HG02938 (cell line): ENCODE measurements at regions not wholly inside any gene's neighbourhood (a gene's known extent, or its start where the extent isn't known, plus 50 kb on each side); places are given as distances from the start of the nearest gene placed in this dataset.
"Not testable (repeated sequence)": the region's sequence is repeated elsewhere in the genome, so short reads cannot be mapped to it uniquely, and the experiment has no call there.

Experiments used
- ATAC-seq: cut with Tn5 transposase; IDR thresholded peaks from one replicate; pipeline ENCODE4 v1.9.1; 2021; ENCODE audit warnings: mild to moderate bottlenecking, moderate library complexity; ENCODE audit not compliant: unreplicated experiment

DNA sequence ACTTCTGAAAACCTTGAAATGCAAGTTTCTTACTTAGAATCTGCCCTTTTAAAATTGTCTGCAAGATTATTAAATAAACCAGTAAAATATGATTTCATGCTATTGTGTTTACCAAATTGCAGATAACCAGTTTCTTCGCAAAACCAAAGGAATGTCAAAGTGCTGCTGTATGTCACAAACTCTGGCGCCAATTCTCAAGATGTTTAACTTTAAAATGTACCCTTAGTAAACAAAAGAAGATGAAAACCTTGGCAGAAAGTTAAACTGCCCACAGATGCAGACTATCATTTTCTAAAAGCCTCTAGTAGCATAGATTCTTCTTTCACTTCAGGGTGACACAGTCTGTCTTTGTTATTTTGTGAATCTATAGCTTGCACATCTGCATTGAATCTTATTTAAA lies 189.2 kb downstream of the SLITRK6 start:
- ATAC-seq = no peak

DNA sequence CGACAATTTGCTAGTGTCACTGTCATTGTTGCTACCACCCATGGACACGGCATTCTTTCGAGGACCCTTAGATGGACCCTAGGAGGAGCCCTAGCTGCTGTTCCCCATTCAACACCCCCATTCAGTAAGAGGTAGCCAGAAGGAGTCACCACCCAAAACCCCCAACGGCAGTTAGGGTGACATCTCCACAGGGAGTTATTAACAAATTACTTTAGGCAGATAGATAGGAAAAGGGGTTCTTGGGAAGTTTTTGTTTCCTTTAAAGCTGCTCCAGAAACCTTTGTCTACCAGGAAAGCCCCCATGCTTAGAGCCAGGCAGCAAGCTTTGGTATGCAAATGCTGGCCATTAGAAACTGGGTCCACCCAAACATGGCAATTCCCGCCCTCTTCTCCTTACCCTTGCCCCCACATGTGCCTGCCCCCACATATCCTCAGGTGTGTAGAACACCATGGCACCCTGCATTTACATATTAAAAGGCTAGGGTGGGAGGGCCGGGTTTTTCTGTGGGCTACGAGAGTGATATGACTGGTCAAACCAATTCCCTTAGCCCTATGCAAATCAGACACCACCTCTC lies 190.9 kb downstream of the SLITRK6 start:
- no peak for ATAC-seq

DNA sequence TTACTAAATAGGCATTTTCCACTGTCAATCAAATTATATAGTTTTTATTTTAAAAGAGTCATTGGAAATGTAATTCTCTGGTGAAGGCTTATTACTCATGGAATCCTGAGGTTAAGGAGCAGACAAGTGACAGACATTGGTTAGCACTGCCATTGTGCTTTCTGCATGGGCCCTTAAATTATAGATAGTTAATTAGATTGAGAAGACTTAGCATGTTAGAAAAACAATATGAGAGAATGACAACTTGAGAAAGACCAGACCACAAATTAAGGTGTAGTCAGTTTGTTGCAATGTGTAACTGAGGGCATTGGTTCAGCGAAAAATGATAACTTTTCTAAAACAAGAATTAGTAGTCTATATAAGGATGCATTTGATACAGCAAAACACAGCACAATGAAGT lies 195.5 kb downstream of the SLITRK6 start:
- no peak for ATAC-seq

DNA sequence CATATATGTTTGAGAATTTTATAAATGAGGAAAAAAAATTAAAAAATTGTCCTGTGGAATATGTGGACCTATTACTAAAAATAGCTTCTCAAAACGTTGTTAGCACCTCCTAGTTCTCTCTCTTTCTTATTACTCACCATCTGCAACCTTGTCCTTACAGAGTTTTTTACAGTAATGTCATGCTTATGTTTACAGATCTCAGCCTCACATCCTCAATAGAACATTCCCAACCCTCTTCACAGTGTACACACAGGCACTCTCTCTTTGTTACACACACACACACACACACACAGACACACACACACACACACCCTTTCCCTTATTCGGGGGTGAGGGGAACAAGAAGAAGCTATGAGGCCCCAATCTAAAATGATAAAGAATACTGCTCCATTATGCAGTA lies 197.7 kb downstream of the SLITRK6 start:
- no peak for ATAC-seq

DNA sequence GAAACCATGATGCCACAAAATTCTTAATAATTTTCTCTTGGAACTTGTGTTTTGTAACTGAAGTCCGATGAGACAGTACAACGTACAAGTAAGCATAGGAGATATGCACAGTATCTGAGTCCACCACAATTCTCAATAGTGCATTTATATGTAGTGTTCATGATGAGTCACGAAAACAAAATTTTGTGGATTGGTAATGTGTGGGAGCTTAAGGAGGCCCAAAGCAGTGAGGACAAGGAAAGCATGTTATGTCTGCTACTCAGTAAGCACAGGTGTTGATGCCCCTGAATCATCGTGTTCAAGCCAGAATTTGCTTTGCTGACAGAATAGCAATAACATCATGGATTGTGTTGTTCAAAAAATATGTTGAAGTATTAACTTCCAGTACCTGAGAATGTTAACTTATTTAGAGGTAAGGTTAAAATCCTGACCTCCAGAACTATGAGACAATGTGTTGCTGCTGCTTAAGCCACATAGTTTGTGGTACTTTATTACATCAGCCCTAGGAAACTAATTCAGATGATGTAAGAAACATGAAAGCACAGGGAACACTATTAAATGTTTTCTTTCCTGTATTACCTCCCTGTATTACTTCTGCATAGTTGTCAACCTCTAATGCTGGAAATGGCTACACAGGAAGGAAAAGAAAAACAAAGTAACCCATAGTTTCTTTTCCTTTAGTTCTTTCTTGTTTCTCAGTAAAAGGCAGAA lies 201.3 kb downstream of the SLITRK6 start:
- no peak for ATAC-seq

DNA sequence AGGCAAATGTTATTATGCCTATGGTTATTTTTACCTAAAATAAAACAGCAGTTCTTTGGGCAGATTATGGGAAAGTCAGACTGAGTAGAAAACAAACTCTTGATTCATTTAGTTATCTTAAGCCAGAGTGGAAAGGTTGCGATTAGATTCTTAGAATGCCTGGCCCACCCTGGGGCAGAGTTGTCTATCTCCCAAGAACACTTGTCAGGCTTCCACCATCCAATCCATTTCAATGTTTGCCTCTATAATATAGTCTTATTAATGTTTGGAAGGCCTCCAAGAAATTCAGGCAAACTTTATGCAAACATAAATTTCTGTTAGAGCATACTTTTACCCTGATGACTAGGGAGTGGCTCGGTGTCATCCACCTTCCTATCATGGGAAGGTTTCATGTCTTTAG lies 207.0 kb downstream of the SLITRK6 start:
- ATAC-seq = no peak

DNA sequence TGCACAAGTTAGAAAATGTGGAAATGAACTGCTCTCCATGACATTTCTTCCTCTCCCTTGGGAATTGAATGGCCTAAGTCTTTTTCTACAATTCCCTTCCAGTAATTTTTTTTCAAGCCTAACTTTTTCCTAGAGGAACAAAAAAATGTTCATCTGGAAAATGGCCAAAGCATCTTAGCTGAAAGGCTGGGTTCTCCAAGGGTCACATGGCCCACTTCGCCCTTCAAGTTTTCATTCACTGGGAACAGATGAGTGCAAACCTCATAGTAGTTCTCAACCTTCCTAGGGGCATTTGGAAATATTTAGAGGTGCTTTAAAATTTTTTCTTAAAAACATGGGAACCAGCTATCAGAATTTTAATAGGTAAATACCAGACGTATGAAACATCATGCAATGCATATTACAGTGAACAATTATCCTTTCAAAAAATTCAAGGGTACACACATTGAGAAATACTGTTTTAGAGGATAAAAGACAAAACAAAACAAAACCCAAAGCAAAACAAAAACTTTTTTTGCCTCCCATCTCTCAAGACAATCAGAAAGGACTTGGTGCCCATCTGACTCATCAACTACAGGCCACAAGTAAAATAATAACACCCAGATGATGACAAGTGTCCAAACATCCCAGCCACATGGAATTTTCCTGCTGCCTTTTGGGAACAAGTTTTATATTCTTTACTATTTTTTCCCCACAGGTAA lies 208.8 kb downstream of the SLITRK6 start:
- ATAC-seq = no peak

DNA sequence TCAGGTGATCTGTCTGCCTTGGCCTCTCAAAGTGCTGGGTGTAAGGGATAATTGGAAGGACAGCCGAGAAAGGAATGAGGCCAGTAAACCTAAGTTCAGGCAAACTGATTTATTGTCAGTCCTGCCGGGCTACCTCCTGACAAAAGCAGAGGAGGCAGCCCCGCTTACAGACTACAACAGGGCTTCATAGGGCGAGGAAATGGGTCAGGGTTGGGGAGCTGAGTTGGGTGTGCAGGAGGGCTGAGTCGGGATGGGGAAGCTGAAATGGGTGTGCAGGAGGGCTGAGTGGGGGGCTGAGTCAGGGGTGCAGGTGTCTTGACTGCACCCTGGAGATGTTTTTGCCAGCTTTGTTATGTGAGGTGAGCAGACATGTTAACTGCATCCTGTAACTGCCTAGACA lies 210.2 kb downstream of the SLITRK6 start:
- no peak for ATAC-seq

DNA sequence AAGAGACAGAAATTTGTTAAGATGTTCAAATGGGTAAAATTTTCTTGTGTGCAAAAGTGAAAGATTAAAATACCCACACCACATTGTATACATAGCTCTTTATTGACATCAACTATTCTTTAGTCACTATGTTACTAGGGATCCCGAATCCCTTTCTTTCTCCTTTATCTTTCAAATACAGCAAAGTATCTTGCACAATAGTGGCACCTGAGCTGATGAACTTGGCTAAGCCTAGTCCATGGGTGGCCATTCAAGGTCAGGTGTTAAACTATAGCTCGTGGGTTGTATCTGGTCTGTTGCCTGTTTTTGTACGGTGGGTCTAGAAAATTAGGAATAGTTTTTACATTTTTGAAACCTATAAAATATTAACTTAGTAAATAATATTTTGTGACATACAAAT lies 210.9 kb downstream of the SLITRK6 start:
- no peak for ATAC-seq

DNA sequence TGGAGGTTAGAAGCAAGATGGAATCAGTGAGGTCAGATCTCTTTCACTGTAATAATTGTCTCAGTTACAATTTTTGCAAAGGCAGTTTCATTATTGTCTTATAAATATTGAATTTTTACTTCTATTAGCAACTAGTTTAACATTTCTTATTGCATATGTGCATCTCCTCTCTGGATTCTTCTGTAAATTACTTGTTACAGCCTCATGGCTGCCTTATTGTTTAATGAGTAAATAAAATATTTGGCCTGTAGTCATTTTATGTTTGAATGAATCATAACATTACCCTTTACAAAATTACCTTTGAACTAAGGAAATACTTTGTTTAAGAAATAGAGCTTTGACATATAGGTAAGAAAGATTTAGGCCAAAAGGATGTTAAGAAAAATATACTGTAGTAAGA lies 212.4 kb downstream of the SLITRK6 start:
- no peak for ATAC-seq

DNA sequence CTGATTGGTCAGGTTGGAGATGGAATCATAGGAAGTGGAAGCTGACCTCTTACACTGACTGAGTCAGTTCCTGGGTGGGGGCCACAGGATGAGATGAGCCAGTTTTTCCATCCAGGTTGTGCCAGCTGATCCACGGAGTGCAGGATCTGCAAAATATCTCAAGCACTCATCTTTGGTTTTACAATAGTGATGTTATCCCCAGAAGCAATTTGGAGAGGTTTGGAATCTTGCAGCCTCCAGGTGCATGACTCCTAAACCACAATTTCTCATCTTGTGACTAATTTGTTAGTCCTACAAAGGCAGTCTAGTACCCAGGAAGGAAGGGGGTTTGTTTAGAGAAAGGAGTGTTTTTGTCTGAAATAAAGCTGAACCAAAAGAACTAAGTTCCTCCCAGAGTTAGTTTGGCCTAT lies 212.8 kb downstream of the SLITRK6 start:
- no peak for ATAC-seq

DNA sequence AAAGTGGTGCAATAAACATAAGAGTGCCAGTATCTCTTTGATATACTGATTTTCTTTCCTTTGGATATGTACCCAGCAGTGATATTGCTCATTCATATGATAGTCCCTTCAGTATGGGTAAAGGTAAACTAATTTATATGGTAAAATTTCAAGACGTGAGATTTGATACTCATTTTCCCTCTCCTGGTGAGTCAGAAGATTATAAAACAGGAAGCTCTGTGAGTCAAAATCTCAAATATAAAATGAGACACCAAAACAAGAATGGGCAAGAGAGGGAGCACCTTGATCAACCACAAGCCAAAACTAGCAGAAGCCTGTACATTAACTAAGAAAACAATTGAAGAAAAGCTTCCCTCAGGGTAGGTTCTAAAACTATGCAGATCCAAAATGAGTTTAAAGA lies 216.3 kb downstream of the SLITRK6 start:
- no peak for ATAC-seq

DNA sequence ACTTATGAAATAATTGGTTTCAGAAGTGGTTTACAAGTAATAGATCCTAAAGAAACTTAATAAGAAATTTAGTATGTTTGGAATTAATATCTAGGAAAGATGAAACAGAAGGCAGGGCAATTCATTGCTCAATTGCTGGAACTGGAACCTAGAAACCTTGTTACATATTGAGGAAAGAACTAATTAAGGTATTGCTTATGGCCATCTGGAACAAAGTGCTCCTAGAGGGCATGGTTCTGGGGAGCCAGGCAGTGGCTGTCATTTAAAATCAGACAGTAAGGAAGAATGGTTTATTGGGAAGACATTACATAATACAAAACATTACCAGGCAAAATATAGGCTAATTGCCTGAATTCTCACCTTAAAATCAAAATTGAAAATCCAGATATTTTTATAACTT lies 224.1 kb downstream of the SLITRK6 start:
- ATAC-seq = no peak

DNA sequence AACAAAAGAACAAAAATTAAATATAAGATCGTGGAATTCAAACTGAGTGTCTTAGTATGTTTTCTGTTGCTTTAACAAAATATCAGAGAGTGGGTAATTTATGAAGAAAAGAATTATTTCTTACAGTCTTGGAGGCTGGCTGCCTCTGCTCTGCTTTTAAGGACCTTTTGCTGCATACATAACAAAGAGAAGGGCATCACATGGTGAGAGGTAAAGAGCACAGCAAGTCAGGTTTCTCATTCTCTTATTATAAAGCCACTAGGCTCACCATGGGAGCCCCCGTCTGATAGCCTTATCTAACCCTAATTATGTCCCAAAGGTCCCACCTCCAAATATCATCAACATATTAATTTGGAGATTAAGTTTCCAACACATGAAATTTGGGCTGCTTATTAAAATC lies 231.3 kb downstream of the SLITRK6 start:
- ATAC-seq = no peak

DNA sequence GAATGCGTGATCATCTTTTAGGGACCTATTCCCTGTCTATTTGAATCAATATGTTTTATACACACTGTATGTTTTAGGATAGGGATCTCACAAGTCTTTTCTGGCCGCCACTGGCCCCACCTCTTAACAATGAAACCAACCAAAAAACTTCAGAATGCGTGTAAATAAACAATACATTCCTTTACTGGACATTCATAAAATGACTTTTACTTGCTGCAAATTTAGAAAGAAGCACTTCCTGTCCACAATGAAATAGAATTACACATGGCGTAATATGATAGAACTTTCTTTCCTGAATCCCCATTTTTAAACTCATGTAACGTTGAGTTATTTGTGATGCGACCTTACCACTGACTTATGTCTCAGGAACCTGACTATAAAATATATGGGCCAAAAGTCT lies 233.6 kb downstream of the SLITRK6 start:
- no peak for ATAC-seq

DNA sequence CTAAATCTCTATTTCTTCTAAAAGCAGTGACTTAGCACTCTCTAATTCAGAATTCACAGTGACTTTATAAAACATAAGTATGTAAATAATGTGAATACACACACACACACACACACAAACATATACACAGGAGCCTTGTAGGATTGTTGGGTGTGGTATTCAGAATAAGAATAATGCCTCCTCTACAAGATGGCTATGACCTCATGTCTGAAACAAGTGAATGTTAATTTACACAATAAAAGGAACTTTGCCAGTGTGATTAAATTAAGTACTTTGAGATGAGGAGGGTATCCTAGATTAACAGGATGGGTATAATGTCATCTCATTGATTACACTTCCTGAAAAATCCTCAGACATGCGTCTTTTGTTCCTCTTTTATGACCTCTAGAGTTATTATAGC lies 234.6 kb downstream of the SLITRK6 start:
- ATAC-seq = no peak

DNA sequence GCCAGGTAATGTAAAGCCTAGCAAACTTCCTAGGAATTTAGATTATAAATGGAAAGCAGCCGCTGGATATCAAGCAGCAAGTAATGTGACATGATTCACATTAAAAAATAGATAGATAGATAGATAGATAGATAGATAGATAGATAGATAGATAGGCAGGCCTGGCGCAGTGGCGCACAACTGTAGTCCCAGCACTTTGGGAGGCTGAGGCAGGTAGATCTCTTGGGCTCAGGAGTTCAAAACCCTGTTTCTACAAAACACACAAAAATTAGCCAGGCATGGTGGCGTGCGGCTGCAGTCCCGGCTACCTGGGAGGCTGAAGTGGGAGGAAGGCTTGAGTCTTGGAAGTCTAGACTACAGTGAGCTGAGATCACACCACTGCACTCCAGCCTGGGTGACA lies 236.9 kb downstream of the SLITRK6 start:
- ATAC-seq = no peak

DNA sequence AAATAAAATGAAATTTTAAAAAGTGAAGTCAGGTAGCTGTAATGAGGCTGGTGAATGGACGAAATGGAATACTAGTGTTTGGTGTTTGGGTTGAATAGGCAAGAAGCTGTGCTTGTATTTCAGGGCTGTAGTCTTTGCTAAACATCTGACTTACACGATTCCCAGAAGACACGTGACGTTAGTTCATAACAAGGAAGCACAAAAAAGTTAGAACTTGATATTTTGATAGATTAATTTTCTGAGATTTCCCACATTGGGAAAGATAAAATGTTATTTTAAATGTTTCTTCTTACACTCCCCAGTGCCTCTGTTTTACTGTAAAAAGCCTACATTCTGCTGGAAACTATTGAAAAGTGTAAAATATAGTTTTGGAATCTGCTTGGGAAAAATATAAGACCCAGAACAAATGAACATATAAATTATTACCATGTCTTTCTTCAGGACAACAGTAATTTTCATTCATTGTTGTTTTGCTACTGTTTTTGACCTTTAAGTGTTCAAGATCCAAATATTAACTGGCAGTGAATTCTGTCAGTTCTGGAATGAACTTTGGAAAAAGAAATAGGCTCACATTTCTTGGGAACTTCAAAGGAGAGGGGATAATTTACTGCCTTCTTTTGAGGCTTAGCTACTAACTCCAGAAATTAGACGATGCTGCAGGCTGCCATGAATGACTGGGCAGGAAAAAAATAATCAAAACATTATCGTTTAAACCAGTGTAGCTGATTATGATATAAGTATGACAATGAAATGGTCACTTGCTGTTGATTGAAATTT lies 241.3 kb downstream of the SLITRK6 start:
- ATAC-seq = no peak

DNA sequence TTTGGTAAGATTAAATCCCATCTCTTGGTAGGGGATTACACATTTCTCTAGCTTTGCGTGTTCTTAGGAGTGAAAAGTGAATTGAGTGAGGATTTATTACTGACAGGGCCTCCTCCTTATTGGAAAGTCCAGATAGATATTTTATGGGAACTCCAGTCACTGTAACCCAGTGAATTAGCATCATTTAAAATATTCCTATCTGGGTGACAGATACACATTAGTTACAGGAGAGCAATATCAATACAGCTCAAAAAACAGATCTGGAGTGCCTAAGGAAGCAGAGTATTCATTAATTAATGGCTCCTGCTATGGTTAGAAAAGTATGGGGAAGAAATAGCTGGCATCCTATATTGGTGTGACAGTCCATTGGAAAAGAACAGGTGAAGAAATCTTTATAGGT lies 248.2 kb downstream of the SLITRK6 start:
- ATAC-seq = no peak

DNA sequence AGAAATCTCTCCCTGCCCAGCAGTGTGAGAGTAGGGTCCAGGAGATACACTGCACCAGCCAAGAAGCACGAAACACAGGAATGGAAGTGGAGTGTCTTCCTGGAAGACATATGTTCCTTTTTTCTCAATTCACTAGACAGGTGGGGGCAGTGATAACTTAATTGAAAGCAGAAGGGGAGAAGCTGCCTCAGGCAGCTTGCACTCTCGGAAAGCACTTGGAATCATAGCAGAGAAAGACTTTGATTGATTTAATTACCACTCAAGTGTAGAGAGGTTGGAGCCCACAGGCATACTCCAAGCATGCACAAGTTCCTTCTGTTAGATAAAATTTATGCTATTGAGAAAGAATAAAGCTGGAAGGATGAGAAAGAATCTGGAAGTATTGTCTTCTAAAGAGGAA lies 249.4 kb downstream of the SLITRK6 start:
- no peak for ATAC-seq

DNA sequence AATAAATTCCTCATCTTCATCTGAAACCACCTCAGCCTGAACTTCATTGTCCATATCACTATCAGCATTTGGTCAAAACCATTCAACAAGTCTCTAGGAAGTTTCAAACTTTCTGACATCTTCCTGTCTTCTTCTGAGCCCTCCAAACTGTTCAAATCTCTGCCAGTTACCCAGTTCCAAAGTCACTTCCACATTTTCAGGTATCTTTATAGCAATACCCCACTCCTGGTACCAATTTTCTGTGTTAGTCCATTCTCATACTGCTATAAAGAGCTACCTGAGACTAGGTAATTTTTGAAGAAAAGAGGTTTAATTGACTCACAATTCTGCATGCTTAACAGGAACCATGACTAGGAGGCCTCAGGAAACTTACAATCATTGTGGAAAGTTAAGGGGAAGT lies 250.4 kb downstream of the SLITRK6 start:
- ATAC-seq = not testable (repeated sequence)

DNA sequence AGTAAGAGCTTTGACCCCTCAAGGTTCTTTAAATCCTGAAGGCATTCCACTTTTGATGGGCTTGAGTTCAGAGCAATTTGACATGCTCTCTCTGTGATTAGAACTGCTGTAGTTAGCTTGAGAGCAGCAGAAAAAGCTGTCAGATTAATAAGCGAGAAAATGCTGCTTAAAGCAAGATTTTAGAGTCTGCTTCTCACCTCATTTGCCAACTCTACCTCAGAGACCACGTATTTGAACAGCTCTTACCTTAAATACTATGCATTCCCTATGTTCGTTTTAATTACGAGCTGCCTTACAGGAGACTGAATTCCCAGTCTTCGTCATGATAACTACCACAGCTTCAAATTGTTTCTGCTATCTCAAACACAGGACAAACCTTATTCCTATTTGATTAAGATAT lies 253.4 kb downstream of the SLITRK6 start:
- ATAC-seq = no peak
